IMR-90 (cell line): ENCODE measurements at regions not wholly inside any gene's neighbourhood (a gene's known extent, or its start where the extent isn't known, plus 50 kb on each side); places are given as distances from the start of the nearest gene placed in this dataset.

Source experiments
- ATAC-seq: fragments of 200-7000 bp; cut with Tn5 transposase; 2 replicates; pipeline ENCODE4 v1.9.1; 2020; ENCODE audit warnings: low read depth, mild to moderate bottlenecking, moderate library complexity
- BruUV-seq: library from RNA; stranded (reverse); fragments of 400-500 nt; replicated peaks from 2 replicates; lab custom pipeline; 2021; lab: Mats Ljungman, UMichigan
- CTCF ChIA-PET: fragments of 300-600 bp; formaldehyde crosslinking; extraction: SDS; loops from one replicate; lab custom pipeline; 2021; ENCODE audit warnings: antibody characterized with exemption; lab: Yijun Ruan, JAX
- POLR2A ChIA-PET: fragments of 300-600 bp; sonication (Branson Sonifier 250); formaldehyde crosslinking; loops from one replicate; lab custom pipeline; 2022; ENCODE audit warnings: antibody characterized with exemption; ENCODE audit not compliant: unreplicated experiment; lab: Charles Lee
- DNase-seq: peaks from one replicate; pipeline ENCODE4 v3.0.0; 2013
- H2AFZ ChIP-seq: replicated peaks from 2 replicates; pipeline ENCODE3; 2013; ENCODE audit warnings: low read length, mild to moderate bottlenecking; ENCODE audit not compliant: poor library complexity
- H2AK5ac ChIP-seq: 2 replicates; pipeline ENCODE4 v1.6.1; 2013; ENCODE audit warnings: low read depth, low read length, inconsistent platforms
- H2AK9ac ChIP-seq: replicated peaks from 2 replicates; pipeline ENCODE3; 2013; ENCODE audit warnings: mild to moderate bottlenecking, low read depth, low read length, moderate library complexity; ENCODE audit not compliant: poor library complexity
- H2BK120ac ChIP-seq: 2 replicates; pipeline ENCODE4 v1.6.1; 2013; ENCODE audit warnings: low read depth, low read length, inconsistent platforms
- H2BK15ac ChIP-seq: 3 replicates; pipeline ENCODE4 v1.6.1; 2013; ENCODE audit warnings: low read depth, low read length, inconsistent platforms
- H2BK20ac ChIP-seq: 2 replicates; pipeline ENCODE4 v1.6.1; 2013; ENCODE audit warnings: low read depth, mild to moderate bottlenecking, inconsistent platforms, low read length, moderate library complexity
- H2BK5ac ChIP-seq: 2 replicates; pipeline ENCODE4 v1.6.1; 2013; ENCODE audit warnings: mild to moderate bottlenecking, low read depth, low read length, inconsistent platforms; ENCODE audit not compliant: poor library complexity, severe bottlenecking
- H3K14ac ChIP-seq: replicated peaks from 2 replicates; pipeline ENCODE4 v1.6.1; 2013; ENCODE audit warnings: low read depth, low read length, inconsistent platforms
- H3K18ac ChIP-seq: 2 replicates; pipeline ENCODE4 v1.6.1; 2013; ENCODE audit warnings: low read depth, low read length, control low read depth
- H3K23ac ChIP-seq: 2 replicates; pipeline ENCODE4 v1.6.1; 2013; ENCODE audit warnings: low read depth, low read length, inconsistent platforms
- H3K27ac ChIP-seq: 2 replicates; pipeline ENCODE4 v1.5.1; 2013; ENCODE audit warnings: mild to moderate bottlenecking, control low read depth, low read length; ENCODE audit not compliant: insufficient read depth
- H3K27me3 ChIP-seq: 2 replicates; pipeline ENCODE4 v1.6.1; 2013; ENCODE audit warnings: low read length; ENCODE audit not compliant: control insufficient read depth, insufficient read depth
- H3K36me3 ChIP-seq: 2 replicates; pipeline ENCODE4 v1.6.1; 2013; ENCODE audit warnings: low read length, mixed read lengths; ENCODE audit not compliant: control insufficient read depth, insufficient read depth
- H3K4ac ChIP-seq: 2 replicates; pipeline ENCODE4 v1.6.1; 2013; ENCODE audit warnings: low read depth, low read length, inconsistent platforms
- H3K4me1 ChIP-seq: 2 replicates; pipeline ENCODE4 v1.6.1; 2013; ENCODE audit warnings: low read length, mixed read lengths; ENCODE audit not compliant: control insufficient read depth, insufficient read depth
- H3K4me2 ChIP-seq: 2 replicates; pipeline ENCODE4 v1.6.1; 2013; ENCODE audit warnings: low read depth, mild to moderate bottlenecking, control low read depth, low read length, moderate library complexity
- H3K4me3 ChIP-seq: 2 replicates; pipeline ENCODE4 v1.5.1; 2013; ENCODE audit warnings: low read depth, mild to moderate bottlenecking, control low read depth, low read length, moderate library complexity; ENCODE audit not compliant: insufficient read depth
- H3K56ac ChIP-seq: 2 replicates; pipeline ENCODE4 v1.6.1; 2013; ENCODE audit warnings: low read length, inconsistent platforms; ENCODE audit not compliant: insufficient read depth; ENCODE audit errors: extremely low read depth
- H3K79me1 ChIP-seq, 2 experiments: 2 replicates each; pipeline ENCODE4 v1.6.1; 2013; ENCODE audit warnings: low read length in 2 of 2, inconsistent platforms in 1 of 2, low read depth in 1 of 2
- H3K9ac ChIP-seq: 2 replicates; pipeline ENCODE4 v1.6.1; 2013; ENCODE audit warnings: low read depth, low read length, control low read depth
- H3K9me1 ChIP-seq: 2 replicates; pipeline ENCODE4 v1.6.1; 2013; ENCODE audit warnings: low read length, inconsistent platforms; ENCODE audit not compliant: insufficient read depth
- H3K9me3 ChIP-seq: 2 replicates; pipeline ENCODE4 v1.6.1; 2013; ENCODE audit warnings: low read length; ENCODE audit not compliant: control insufficient read depth, insufficient read depth
- H4K20me1 ChIP-seq: 2 replicates; pipeline ENCODE4 v1.6.1; 2013; ENCODE audit warnings: low read length, inconsistent platforms; ENCODE audit not compliant: insufficient read depth
- H4K5ac ChIP-seq: 2 replicates; pipeline ENCODE4 v1.6.1; 2013; ENCODE audit warnings: mild to moderate bottlenecking, low read depth, low read length, control low read depth
- H4K8ac ChIP-seq, 2 experiments: 2 replicates each; pipeline ENCODE4 v1.6.1; 2013; ENCODE audit warnings: low read depth in 2 of 2, low read length in 2 of 2, control low read depth in 1 of 2, inconsistent platforms in 1 of 2
- H4K91ac ChIP-seq: 2 replicates; pipeline ENCODE4 v1.6.1; 2013; ENCODE audit warnings: low read depth, low read length, inconsistent platforms; ENCODE audit not compliant: insufficient read depth
- BHLHE40 ChIP-seq: fragments of 150-350 bp; IDR thresholded peaks from 2 replicates; pipeline ENCODE4 v1.6.1; 2016; ENCODE audit warnings: mild to moderate bottlenecking, low read depth, low read length
- CEBPB ChIP-seq: IDR thresholded peaks from 2 replicates; pipeline ENCODE4 v1.6.1; 2012; ENCODE audit warnings: low read depth, low read length, improper control_type of control experiment
- CHD1 ChIP-seq: IDR thresholded peaks from 2 replicates; pipeline ENCODE4 v1.6.1; 2012; ENCODE audit warnings: low read depth, low read length, improper control_type of control experiment
- MAFK ChIP-seq: IDR thresholded peaks from 2 replicates; pipeline ENCODE4 v1.6.1; 2012; ENCODE audit warnings: low read depth, low read length, improper control_type of control experiment
- MAZ ChIP-seq: IDR thresholded peaks from 2 replicates; pipeline ENCODE4 v1.6.1; 2012; ENCODE audit warnings: low read depth, mild to moderate bottlenecking, low read length, improper control_type of control experiment, moderate library complexity, borderline replicate concordance
- RAD21 ChIP-seq: IDR thresholded peaks from 2 replicates; pipeline ENCODE4 v1.6.1; 2012; ENCODE audit warnings: low read length, improper control_type of control experiment
- RFX5 ChIP-seq: IDR thresholded peaks from 2 replicates; pipeline ENCODE4 v1.8.0; 2012; ENCODE audit warnings: low read depth, mild to moderate bottlenecking, low read length, moderate library complexity
- SMC3 ChIP-seq: fragments of 150-350 bp; IDR thresholded peaks from 2 replicates; pipeline ENCODE4 v1.6.1; 2016; ENCODE audit warnings: low read depth, mild to moderate bottlenecking, antibody characterized with exemption, low read length, moderate library complexity
- WGBS, 2 experiments: methylation state at CpG; one replicate each; pipeline versions ENCODE4 v1.1.5 to v1.1.7; 2013; ENCODE audit warnings: missing lambda C conversion rate in 2 of 2; ENCODE audit not compliant: insufficient read length in 1 of 2; ENCODE audit errors: extremely low coverage in 2 of 2; 5-methylcytosine and 5-hydroxymethylcytosine counted together
- dilution Hi-C: fragments of 300-500 bp; cut with HindIII; formaldehyde crosslinking; loops from one replicate; pipeline ENCODE4 v1.14.3; 2018; ENCODE audit warnings: low sequenced_read_pairs; ENCODE audit not compliant: unreplicated experiment
- in situ Hi-C: fragments of 300-500 bp; cut with MboI; formaldehyde crosslinking; loops from 3 replicates; pipeline ENCODE4 v1.14.3; 2019; ENCODE audit warnings: low sequenced_read_pairs, inconsistent platforms, mixed read lengths
- intact Hi-C: fragments of 100-400 bp; cut with micrococcal nuclease; formaldehyde crosslinking; loops from 2 replicates; pipeline ENCODE4 v1.10.0; 2022
- TF ChIP-seq, protein P1 (sequence below): conservative IDR thresholded peaks from 2 replicates; pipeline ENCODE4 v1.5.1; 2012; ENCODE audit warnings: mild to moderate bottlenecking, low read depth, low read length, improper control_type of control experiment

DNA sequence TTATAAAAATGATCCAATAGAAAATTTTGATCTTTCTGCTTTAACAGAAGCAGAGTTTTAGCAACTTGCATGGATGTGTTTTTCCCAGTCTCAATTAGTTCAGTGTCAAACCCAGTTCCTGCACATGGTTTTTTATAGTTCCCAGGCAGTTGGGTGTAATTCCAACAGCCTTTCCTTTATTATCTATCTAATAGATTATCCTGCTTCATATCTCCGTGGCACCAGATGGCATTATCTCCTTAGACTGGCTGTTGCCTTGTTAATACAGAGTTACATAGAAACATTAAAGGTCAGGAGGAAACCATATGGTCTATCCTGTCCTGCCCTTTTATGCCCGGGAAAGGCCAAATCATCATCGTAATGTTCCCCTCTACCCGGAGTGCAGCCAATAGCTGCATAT lies 400.9 kb upstream of the SMIM21 start:
- Histone ChIP-seq H3K9me1 (no peaks in the 10 kb centered on the region), H2AK9ac (no peak overlapping the region), H2BK120ac (no peak overlapping the region), H3K27me3 (no peaks in the 10 kb centered on the region), H4K5ac (no peak overlapping the region), H2AFZ (no peak overlapping the region), H3K4me2 (no peak overlapping the region), H2BK20ac (no peak overlapping the region), H3K79me1 (no peaks in the 10 kb centered on the region), H3K18ac (no peak overlapping the region), H3K9me3 (peaks cover 3% of the 10 kb centered on the region; the same call in 1 of the 2 replicates), H3K27ac (no peak overlapping the region), H2BK5ac (no peak overlapping the region), H3K36me3 (no peaks in the 10 kb centered on the region), H4K8ac (no peak overlapping the region), H3K4me3 (no peak overlapping the region), H3K56ac (no peak overlapping the region), H3K9ac (no peak overlapping the region), H4K91ac (no peak overlapping the region), H3K14ac (no peak overlapping the region), H4K20me1 (no peaks in the 10 kb centered on the region), H3K4me1 (no peaks in the 10 kb centered on the region), H2AK5ac (no peak overlapping the region), H3K23ac (no peak overlapping the region), H2BK15ac (no peak overlapping the region), H3K4ac (no peak overlapping the region)
- in situ Hi-C loops (no loop called here), intact Hi-C loops (no loop called here), dilution Hi-C loops (no loop called here)
- TF ChIP-seq MAFK (no peak), RAD21 (no peak), BHLHE40 (no peak), SMC3 (no peak), CEBPB (no peak), RFX5 (no peak), MAZ (no peak), CHD1 (no peak)
- TF ChIP-seq, protein P1, sequence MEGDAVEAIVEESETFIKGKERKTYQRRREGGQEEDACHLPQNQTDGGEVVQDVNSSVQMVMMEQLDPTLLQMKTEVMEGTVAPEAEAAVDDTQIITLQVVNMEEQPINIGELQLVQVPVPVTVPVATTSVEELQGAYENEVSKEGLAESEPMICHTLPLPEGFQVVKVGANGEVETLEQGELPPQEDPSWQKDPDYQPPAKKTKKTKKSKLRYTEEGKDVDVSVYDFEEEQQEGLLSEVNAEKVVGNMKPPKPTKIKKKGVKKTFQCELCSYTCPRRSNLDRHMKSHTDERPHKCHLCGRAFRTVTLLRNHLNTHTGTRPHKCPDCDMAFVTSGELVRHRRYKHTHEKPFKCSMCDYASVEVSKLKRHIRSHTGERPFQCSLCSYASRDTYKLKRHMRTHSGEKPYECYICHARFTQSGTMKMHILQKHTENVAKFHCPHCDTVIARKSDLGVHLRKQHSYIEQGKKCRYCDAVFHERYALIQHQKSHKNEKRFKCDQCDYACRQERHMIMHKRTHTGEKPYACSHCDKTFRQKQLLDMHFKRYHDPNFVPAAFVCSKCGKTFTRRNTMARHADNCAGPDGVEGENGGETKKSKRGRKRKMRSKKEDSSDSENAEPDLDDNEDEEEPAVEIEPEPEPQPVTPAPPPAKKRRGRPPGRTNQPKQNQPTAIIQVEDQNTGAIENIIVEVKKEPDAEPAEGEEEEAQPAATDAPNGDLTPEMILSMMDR = no peak
- ATAC-seq (no peak), DNase-seq (no peak)
- ChIA-PET CTCF (no interaction called here), POLR2A (no interaction called here)
- BruUV-seq = no TSS peak
- no CpG with 5 or more reads among the region's 4 CpGs for WGBS, 2 experiments
